C4-2B (cell line): ENCODE measurements at regions not wholly inside any gene's neighbourhood (a gene's known extent, or its start where the extent isn't known, plus 50 kb on each side); places are given as distances from the start of the nearest gene placed in this dataset.
"Not testable (repeated sequence)": the region's sequence is repeated elsewhere in the genome, so short reads cannot be mapped to it uniquely, and the experiment has no call there.

ENCODE experiments used
- H3K27ac ChIP-seq: fragments of 450-650 bp; 2 replicates; pipeline ENCODE4 v1.5.1; 2017
- CTCF ChIP-seq: fragments of 450-650 bp; conservative IDR thresholded peaks from 2 replicates; pipeline ENCODE4 v1.5.1; 2017; ENCODE audit warnings: mild to moderate bottlenecking
- ZFX ChIP-seq: fragments of 450-650 bp; IDR thresholded peaks from 2 replicates; pipeline ENCODE4 v1.6.1; 2017

- TF ChIP-seq CTCF (no peak), ZFX (no peak)
- no peak overlapping the region for H3K27ac ChIP-seq
These were observed 563.3 kb upstream of the ADGRB3 start for GRCh38 chr6:68071740-68072139.

- TF ChIP-seq CTCF (no peak), ZFX (no peak)
- H3K27ac ChIP-seq, result no peak overlapping the region
These were observed 565.0 kb upstream of the ADGRB3 start for GRCh38 chr6:68069921-68070710.

- H3K27ac ChIP-seq, result no peak overlapping the region
- TF ChIP-seq ZFX (no peak), CTCF (no peak)
These were observed 575.2 kb upstream of the ADGRB3 start for GRCh38 chr6:68059899-68060298.

GRCh38 chr6:68059261-68059660 lies 575.8 kb upstream of the ADGRB3 start:
- no peak for TF ChIP-seq CTCF
- no peak for TF ChIP-seq ZFX
- H3K27ac ChIP-seq, result no peak overlapping the region

- H3K27ac ChIP-seq, result not testable (repeated sequence)
These were observed 578.5 kb upstream of the ADGRB3 start for GRCh38 chr6:68056596-68056995.

- TF ChIP-seq ZFX (no peak), CTCF (no peak)
These were observed 580.3 kb upstream of the ADGRB3 start for GRCh38 chr6:68054756-68055155.

GRCh38 chr6:68053805-68054373 lies 581.2 kb upstream of the ADGRB3 start:
- TF ChIP-seq ZFX (no peak), CTCF (no peak)
- no peak overlapping the region for H3K27ac ChIP-seq

More at GRCh38 chr6:68054756-68055155, 580.3 kb upstream of the ADGRB3 start:
- no peak overlapping the region for H3K27ac ChIP-seq

GRCh38 chr6:68052234-68052633 lies 582.8 kb upstream of the ADGRB3 start:
- no peak for TF ChIP-seq CTCF
- no peak for TF ChIP-seq ZFX
- no peak overlapping the region for H3K27ac ChIP-seq
